ENCODE measurements at regions not wholly inside any gene's neighbourhood (a gene's known extent, or its start where the extent isn't known, plus 50 kb on each side); places are given as distances from the start of the nearest gene placed in this dataset.

- no peak for DNase-seq (ENCODE audit: low read depth)
Observed at GRCh38 chr1:22376546-22376945, 75.1 kb upstream of the ZBTB40 start.

- DNase-seq (ENCODE audit: low read depth): no peak
Observed at GRCh38 chr1:22376976-22377375, 74.7 kb upstream of the ZBTB40 start.

- DNase-seq (ENCODE audit: low read depth): peak; percentile 25
Observed at GRCh38 chr1:22379566-22379965, 72.1 kb upstream of the ZBTB40 start.

- peak; percentile 15 for DNase-seq (ENCODE audit: low read depth)
Observed at GRCh38 chr1:22380024-22380785, 71.4 kb upstream of the ZBTB40 start.

- DNase-seq (ENCODE audit: low read depth): no peak
Observed at GRCh38 chr1:22383526-22384294, 67.9 kb upstream of the ZBTB40 start.

GRCh38 chr1:22385537-22385936 lies 66.1 kb upstream of the ZBTB40 start:
- no peak for DNase-seq (ENCODE audit: low read depth)

- no peak for DNase-seq (ENCODE audit: low read depth)
Observed at GRCh38 chr1:22386774-22387173, 64.9 kb upstream of the ZBTB40 start.

GRCh38 chr1:22387919-22388580 lies 63.6 kb upstream of the ZBTB40 start:
- DNase-seq (ENCODE audit: low read depth): peak; percentile 49

GRCh38 chr1:22388671-22389450 lies 62.8 kb upstream of the ZBTB40 start:
- peak; percentile 89 for DNase-seq (ENCODE audit: low read depth)

- DNase-seq (ENCODE audit: low read depth): no peak
Observed at GRCh38 chr1:22393587-22393986, 58.1 kb upstream of the ZBTB40 start.

GRCh38 chr1:22398656-22399420 lies 52.8 kb upstream of the ZBTB40 start:
- DNase-seq (ENCODE audit: low read depth): no peak

GRCh38 chr1:22399421-22400091 lies 52.1 kb upstream of the ZBTB40 start:
- DNase-seq (ENCODE audit: low read depth): no peak

Data from GM04503 (cell line).